Iris pigment epithelial cell (primary cell): ENCODE measurements at regions not wholly inside any gene's neighbourhood (a gene's known extent, or its start where the extent isn't known, plus 50 kb on each side); places are given as distances from the start of the nearest gene placed in this dataset.

Experiments used
- DNase-seq: peaks from one replicate; pipeline ENCODE4 v3.0.0-alpha.2; 2011; ENCODE audit warnings: low read depth

GRCh38 chr12:5195691-5196090, 152.0 kb downstream of the KCNA5 start:
- DNase-seq: no peak

DNA sequence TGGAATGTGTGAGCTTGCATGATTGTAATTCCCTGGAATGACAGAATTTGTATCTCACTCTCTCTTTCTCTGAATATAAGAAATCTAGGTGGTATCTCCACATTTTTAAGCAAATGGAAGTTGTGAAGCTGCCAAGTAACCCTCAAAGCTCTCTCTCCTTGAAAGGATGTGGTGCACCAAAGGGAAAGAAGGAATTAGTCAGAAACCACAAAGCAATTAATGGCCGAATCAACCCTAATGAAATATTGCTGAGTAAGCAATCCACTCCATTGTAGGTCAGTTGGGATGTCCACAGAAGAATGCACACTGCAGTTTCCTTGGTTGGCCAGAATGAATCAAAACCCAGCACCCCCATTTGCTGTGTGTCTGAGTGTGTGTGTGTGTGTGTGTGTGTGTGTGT, 153.5 kb downstream of the KCNA5 start:
- peak; percentile 12 for DNase-seq

- DNase-seq: no peak
Measured at GRCh38 chr12:5197656-5198055, 154.0 kb downstream of the KCNA5 start.

GRCh38 chr12:5200278-5201087, 156.8 kb downstream of the KCNA5 start:
- no peak for DNase-seq

DNA sequence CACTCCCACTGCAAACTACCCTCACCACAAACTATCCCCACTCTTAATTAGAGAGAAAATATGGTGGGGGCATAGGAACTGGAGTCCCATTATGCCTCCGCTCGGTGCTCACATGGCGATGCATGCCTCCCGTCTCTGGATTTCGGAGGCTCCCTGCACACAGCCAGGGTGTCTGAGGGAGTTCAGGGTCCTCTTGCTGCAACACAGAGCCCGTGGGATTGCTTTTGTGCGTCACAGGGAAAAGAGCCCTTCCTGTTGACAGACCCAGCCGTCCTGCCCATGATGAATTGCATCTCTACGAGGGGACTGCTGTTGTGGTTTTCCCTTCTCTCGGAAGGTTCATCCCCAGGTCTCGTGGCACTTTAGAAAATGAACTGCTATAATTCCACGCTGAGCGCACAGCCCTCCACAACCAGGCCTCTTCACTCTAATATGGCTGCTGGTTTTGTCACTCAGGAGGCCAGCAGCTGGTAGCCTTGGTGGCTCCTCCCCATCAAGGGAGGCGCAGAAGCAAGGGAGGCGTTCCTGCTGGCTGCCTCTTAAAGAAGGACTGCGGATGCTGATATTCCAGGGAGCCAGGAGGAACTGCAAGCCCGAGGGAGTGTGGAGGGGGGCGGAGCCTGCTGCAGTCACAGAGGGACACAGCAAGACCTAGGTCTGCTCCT, 158.0 kb downstream of the KCNA5 start:
- no peak for DNase-seq

GRCh38 chr12:5203274-5203673, 159.6 kb downstream of the KCNA5 start:
- no peak for DNase-seq

- DNase-seq: no peak
Measured at GRCh38 chr12:5203720-5204119, 160.0 kb downstream of the KCNA5 start.

DNA sequence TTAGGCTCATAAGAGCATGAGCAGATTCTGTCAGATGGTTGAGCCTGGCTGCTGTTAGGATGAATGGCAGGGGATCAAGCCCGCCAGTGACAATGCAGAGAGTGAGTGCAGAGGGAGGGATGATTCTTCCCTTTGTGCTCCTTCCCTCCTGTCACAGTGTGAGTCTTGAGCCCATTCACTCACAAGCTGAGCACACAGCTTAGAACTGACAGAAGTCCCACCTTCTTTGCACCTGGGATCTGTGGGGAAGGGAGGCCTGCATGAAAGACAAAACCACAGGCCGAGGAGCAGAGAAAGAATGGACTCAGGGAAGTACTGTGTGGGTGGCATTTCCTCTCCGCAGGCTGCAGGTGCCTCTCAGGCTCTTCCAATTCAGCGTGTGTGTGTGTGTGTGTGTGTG, 160.6 kb downstream of the KCNA5 start:
- no peak for DNase-seq

DNA sequence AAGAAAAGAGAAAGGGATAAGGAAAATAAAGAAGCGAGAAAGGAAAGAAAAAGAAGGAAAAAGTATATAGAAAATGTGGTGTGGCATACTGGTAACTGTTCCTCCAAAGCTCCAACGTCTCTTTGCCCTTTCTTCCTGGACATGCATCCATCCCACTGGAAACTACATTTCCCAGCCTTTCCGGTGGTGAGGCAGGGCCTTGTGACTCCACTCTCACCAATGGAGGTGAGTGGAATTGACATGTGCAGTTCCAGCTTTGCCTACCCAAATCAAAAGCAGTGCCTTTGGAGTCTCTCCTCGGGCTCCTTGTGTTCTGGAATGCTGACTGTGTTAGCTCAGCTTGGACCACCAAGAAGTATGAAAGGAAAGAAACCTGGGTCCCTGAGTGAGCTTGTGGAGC, 161.2 kb downstream of the KCNA5 start:
- no peak for DNase-seq

DNA sequence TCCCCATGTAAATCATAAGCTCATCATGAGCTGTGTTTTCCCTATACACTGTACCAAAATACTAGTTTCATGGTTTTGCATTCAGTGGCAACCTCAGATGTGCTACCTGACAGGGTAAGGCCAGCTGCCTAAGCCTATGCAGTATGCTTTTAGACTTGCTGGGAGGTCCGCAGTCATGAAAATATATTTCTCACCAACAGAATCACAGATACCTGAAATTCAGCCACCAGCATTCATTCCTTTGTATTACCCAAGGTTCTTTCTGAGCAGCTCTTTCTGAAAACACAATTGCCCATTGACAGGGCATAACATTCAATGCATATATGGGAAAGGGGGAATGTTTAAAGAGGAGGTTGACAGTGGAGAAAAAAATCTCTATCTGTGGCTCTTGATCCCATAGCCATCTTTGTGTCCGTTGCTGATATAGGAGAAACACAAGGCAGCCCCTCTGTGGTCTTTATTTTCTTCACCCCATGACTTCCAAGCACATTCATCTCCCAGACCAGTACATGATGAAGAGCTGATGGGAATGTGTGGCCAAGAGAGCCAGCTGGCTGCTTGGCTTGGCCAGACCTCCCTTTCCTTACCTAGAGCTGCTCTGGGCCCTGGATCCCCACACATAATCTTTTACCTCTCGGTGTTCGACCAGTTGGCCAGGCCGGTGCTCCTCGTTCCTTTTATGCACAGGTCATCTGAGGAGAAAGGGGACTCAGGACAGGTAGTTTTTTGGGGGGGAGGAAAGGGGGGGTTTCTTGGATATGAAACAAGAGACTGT, 162.9 kb downstream of the KCNA5 start:
- DNase-seq: no peak

GRCh38 chr12:5210179-5210922, 166.7 kb downstream of the KCNA5 start:
- DNase-seq: no peak

GRCh38 chr12:5210923-5211290, 167.2 kb downstream of the KCNA5 start:
- no peak for DNase-seq

DNA sequence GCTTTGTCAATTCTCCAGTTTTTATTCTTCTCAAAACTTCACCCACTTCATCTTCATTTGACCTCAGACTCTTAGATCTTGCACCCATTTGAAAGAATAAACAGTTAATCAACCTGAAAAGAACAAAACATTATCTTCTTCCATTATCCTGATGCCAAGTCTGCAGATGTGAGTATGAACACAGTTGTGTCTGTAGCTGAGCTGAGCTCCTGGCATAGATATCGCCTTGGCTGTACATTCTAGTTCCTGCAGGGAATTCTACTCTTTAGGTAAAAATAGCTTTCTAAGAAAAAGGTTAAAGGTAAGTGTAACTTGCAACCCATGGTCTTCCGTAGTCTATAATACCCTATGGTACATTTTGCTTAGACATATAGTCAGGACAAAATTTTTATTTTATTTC, 169.7 kb downstream of the KCNA5 start:
- DNase-seq: no peak

- DNase-seq: no peak
Measured at GRCh38 chr12:5213990-5214389, 170.3 kb downstream of the KCNA5 start.

DNA sequence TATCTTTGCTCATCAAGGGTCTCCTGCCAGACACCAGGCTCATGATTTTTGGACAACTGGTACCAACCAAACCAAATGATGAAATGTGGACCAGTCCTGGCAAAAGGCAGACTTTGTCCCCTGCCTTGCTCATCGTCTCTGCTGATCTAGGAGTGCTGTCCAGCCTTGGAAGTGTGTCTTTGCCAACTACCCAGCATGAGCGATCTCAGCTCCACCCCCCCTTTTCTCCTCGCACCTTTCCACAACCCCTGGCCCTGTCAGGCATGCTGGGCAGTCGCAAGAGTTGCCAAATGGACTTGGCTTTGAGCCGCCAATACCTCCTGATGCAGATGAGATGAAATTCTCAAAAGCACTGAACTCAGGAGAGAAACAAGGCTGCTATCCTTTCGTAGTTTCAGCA, 174.3 kb downstream of the KCNA5 start:
- no peak for DNase-seq

DNA sequence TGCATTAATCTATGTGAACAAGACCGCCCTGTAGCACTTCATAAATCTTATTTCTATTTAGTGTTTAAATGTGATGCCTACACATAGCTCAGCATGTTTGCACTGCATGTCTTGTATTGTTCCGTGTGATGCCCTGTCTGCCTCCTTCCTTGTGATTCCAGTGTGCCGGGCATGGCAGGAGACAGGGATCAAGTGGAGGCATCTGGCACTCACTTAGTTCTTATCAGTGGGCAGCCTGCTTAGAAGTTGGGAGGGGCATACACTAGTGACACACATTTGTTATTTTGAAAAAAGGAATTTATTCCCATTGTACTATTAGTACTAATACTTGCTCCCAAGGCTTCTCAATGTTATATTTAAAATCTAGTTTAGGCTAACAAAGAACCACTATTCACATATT, 176.4 kb downstream of the KCNA5 start:
- DNase-seq: no peak

- DNase-seq: no peak
Measured at GRCh38 chr12:5220835-5221234, 177.2 kb downstream of the KCNA5 start.

DNA sequence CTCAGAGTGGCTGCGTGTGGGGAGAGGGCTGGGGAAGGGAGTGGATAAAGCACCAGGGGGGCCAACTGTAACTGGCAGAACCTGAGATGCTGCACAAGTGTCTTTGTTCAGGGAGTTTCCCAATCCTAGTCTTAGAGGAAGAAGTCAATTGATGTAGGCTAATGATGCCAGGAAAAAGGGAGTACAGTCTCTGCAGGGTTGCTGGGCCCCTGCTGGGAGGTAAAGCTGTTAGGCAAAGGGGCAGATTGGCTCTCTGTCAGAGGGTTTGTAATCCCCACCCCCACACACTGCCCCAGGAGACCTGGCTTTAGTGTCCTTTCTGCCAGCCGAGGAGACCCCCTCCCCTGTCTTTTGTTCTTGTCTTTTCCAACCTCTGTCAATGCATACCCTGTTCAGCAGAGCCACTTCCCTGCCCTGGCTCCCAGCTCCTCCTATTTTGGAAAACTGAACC, 178.4 kb downstream of the KCNA5 start:
- DNase-seq: no peak

DNA sequence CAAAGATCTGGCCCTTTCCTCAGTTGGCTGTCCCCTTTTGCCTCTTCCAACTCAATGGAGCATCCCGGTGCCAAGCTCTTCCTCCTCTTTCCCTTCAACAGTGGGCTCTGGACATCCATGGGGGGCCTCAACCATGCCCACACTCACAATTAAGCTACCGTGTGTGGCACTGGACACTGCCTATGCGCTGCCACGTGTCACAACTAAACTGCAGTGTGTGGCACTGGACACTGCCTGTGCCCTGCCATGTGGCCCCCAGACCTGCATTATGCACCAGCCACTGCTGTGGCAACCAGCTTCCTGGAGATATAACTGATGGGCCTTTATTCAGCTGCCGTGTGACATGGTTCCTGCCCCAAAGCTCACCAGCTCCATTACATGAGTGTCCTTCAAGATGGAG, 179.1 kb downstream of the KCNA5 start:
- no peak for DNase-seq

DNA sequence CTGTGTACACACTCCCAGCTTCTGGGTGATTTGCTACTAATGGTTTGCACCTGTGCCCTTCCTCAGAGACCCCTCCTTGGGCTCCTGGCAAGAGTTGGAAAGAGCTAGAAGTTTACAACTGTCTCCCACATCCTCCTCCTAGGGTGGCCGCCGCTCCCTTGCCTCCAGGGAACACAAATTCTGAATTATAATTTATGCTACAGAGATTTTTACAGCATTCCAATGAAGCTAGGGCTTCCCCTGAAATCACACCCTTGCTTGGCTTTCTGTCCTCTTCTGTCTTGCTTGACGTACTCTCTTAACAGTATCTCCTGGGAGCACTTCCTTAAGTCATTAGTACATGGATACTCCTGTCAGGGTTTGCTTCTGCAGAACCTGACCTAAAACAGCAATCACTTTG, 180.2 kb downstream of the KCNA5 start:
- DNase-seq: no peak

DNA sequence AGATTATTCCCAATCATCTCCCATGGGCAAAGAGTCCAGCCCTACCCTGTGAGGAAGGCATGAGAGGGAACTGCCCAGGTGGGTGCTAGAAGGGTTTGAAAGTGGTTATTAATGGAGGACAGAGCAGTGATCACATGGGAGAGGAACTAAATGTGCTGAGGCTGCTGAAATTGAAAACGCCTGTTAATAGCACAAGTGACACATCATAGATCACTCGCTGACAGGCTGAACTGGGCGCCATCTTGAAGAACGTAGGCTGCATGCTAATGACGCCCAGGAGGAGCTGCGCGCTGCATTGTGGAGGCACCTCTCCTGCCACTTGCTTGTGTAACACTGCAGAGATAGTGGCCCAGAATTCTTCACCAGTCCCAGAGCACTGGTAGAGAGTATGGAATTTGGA, 182.9 kb downstream of the KCNA5 start:
- no peak for DNase-seq

DNA sequence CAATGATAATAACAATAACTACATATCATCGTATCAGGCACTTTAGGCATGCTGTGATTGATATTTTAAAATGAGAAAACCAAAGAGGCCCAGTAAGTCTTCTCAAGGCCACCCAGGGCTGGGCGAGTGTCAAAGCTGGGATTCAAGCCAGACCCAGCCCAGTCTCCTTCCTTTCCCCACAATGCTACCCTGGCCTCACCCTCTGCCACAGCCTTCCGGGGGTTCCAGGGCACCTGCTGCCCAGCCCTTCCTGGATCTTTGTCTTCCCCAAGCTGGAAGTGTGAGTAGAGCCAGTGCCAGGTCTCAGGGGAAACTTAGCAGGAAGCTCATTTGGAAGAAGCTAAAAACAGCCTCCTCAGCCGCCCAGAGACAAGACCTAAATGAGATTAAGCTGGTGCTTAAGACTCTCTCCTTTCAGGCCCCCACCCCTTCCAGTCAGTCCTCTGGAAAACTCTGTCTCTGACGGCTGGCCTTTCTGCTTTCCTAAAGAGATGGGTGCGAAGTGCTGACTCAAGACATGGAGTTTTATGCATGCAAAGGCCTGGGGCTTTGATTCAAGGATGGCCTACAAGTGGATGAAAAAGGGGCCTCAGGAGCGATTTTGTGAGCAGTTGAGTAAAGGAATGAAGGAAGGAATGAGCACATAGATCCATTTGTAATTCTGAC, 184.2 kb downstream of the KCNA5 start:
- no peak for DNase-seq
